ENCODE measurements at regions not wholly inside any gene's neighbourhood (a gene's known extent, or its start where the extent isn't known, plus 50 kb on each side); places are given as distances from the start of the nearest gene placed in this dataset.

GRCh38 chr1:22314706-22315105, 136.9 kb upstream of the ZBTB40 start:
- TF ChIP-seq, protein P1, sequence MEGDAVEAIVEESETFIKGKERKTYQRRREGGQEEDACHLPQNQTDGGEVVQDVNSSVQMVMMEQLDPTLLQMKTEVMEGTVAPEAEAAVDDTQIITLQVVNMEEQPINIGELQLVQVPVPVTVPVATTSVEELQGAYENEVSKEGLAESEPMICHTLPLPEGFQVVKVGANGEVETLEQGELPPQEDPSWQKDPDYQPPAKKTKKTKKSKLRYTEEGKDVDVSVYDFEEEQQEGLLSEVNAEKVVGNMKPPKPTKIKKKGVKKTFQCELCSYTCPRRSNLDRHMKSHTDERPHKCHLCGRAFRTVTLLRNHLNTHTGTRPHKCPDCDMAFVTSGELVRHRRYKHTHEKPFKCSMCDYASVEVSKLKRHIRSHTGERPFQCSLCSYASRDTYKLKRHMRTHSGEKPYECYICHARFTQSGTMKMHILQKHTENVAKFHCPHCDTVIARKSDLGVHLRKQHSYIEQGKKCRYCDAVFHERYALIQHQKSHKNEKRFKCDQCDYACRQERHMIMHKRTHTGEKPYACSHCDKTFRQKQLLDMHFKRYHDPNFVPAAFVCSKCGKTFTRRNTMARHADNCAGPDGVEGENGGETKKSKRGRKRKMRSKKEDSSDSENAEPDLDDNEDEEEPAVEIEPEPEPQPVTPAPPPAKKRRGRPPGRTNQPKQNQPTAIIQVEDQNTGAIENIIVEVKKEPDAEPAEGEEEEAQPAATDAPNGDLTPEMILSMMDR (IDR thresholded peaks at IDR 0.05), result no peak
- TF ChIP-seq POLR2A (IDR thresholded peaks at IDR 0.05), result no peak
